ENCODE measurements at regions not wholly inside any gene's neighbourhood (a gene's known extent, or its start where the extent isn't known, plus 50 kb on each side); places are given as distances from the start of the nearest gene placed in this dataset.

- DNase-seq (ENCODE audit: low read depth, low spot score) (no peak), FAIRE-seq (no peak)
- no peak overlapping the region for H3K4me2 ChIP-seq (ENCODE audit: insufficient read depth, low read length)
- H3K9me3 ChIP-seq (replicated peaks; ENCODE audit: control insufficient read depth, insufficient read depth, low read length) = no peaks in the 10 kb centered on the region
- no peak overlapping the region for H3K9ac ChIP-seq (replicated peaks; ENCODE audit: extremely low read depth, insufficient read depth, low read length)
- H3K27ac ChIP-seq (ENCODE audit: insufficient read depth, low read depth, low read length) = no peak overlapping the region
- POLR2A ChIA-PET = no interaction called here
- no peak overlapping the region for H3K4me3 ChIP-seq (replicated peaks in 1 of 3; ENCODE audit: insufficient read depth in 1 of 3, low read depth in 1 of 3, low read length in 3 of 3)
- no peaks in the 10 kb centered on the region for H3K9me1 ChIP-seq (replicated peaks; ENCODE audit: control insufficient read depth, extremely low read depth, insufficient read depth, low read length)
- intact Hi-C loops (cut with micrococcal nuclease) (no loop called here), dilution Hi-C loops (cut with MboI; ENCODE audit: extremely low pct_ligation_motif_present, low sequenced_read_pairs) (no loop called here)
- H3K79me2 ChIP-seq (ENCODE audit: control insufficient read depth, insufficient read depth, low read length) = no peaks in the 10 kb centered on the region
- no peaks in the 10 kb centered on the region for H3K4me1 ChIP-seq (ENCODE audit: control insufficient read depth, extremely low read depth, insufficient read depth, low read length)
- CTCF ChIA-PET = no interaction called here
- TF ChIP-seq, protein P1, sequence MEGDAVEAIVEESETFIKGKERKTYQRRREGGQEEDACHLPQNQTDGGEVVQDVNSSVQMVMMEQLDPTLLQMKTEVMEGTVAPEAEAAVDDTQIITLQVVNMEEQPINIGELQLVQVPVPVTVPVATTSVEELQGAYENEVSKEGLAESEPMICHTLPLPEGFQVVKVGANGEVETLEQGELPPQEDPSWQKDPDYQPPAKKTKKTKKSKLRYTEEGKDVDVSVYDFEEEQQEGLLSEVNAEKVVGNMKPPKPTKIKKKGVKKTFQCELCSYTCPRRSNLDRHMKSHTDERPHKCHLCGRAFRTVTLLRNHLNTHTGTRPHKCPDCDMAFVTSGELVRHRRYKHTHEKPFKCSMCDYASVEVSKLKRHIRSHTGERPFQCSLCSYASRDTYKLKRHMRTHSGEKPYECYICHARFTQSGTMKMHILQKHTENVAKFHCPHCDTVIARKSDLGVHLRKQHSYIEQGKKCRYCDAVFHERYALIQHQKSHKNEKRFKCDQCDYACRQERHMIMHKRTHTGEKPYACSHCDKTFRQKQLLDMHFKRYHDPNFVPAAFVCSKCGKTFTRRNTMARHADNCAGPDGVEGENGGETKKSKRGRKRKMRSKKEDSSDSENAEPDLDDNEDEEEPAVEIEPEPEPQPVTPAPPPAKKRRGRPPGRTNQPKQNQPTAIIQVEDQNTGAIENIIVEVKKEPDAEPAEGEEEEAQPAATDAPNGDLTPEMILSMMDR (IDR thresholded peaks at IDR 0.05; ENCODE audit: extremely low read depth in 1 of 2, insufficient read depth in 1 of 2, low read depth in 1 of 2, low read length in 2 of 2) = no peak
- TF ChIP-seq, protein P2, sequence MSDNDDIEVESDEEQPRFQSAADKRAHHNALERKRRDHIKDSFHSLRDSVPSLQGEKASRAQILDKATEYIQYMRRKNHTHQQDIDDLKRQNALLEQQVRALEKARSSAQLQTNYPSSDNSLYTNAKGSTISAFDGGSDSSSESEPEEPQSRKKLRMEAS (IDR thresholded peaks at IDR 0.05; ENCODE audit: insufficient read depth, insufficient read length) = no peak
- TF ChIP-seq POLR2AphosphoS5 (IDR thresholded peaks at IDR 0.05; ENCODE audit: insufficient read depth, low read depth, low read length) (no peak), JUN (IDR thresholded peaks at IDR 0.05; ENCODE audit: borderline replicate concordance, insufficient read depth, insufficient read length, low read depth) (no peak), EZH2 (IDR thresholded peaks at IDR 0.05; ENCODE audit: borderline replicate concordance, low read depth, low read length, severe bottlenecking) (no peak), MYC (IDR thresholded peaks at IDR 0.05; ENCODE audit: low read depth, low read length) (no peak), POLR2A (IDR thresholded peaks at IDR 0.05; ENCODE audit: low read depth, low read length) (no peak)
- H3K27me3 ChIP-seq (ENCODE audit: control insufficient read depth in 2 of 2, insufficient read depth in 2 of 2, low read length in 2 of 2) = no peaks in the 10 kb centered on the region
- no peaks in the 10 kb centered on the region for H4K20me1 ChIP-seq (replicated peaks; ENCODE audit: control insufficient read depth, extremely low read depth, insufficient read depth, low read length)
- no TSS peak for BruUV-seq (replicated peaks)
- H2AFZ ChIP-seq (ENCODE audit: low read depth, low read length) = no peak overlapping the region
- H3K36me3 ChIP-seq (ENCODE audit: control insufficient read depth in 2 of 2, extremely low read depth in 1 of 2, insufficient read depth in 2 of 2, low read length in 2 of 2) = no peaks in the 10 kb centered on the region
These were observed 348.0 kb downstream of the VPS13C start for GRCh38 chr15:61712129-61712759.
